ENCODE measurements at regions not wholly inside any gene's neighbourhood (a gene's known extent, or its start where the extent isn't known, plus 50 kb on each side); places are given as distances from the start of the nearest gene placed in this dataset.

DNA sequence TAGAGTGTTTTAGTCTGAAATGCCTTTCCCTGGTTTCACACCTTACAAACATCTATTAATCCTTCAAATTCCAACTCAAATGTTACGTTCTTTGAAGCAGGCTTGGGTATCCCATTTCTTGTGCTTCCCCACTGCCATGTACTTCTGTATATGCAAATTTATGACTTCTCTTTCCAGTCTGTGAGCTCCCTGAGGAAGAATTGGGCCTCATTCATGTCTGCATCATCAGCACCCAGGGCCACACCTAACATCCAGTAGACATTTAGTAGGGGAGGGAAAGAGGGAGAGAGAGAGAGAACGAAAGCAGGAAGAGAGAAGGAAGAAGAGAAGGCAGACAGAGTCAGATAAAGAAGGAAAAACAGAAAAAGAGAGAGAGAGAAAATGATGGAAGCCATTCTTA lies 53.3 kb upstream of the KY start:
- intact Hi-C loops (cut with micrococcal nuclease) = no loop called here
- H3K9me3 ChIP-seq (replicated peaks in 1 of 2; ENCODE audit: control insufficient read depth in 1 of 2, insufficient read depth in 1 of 2, low read length in 2 of 2) = no peaks in the 10 kb centered on the region
- no peaks in the 10 kb centered on the region for H3K4me1 ChIP-seq (ENCODE audit: control insufficient read depth in 1 of 2, insufficient read depth in 2 of 2, low read length in 2 of 2)
- no peaks in the 10 kb centered on the region for H3K79me2 ChIP-seq (ENCODE audit: insufficient read depth, low read length)
- H3K4me3 Mint-ChIP-seq = no peak overlapping the region
- H3K4me2 ChIP-seq (replicated peaks; ENCODE audit: extremely low read depth, low read length, poor library complexity, severe bottlenecking) = no peak overlapping the region
- H3K27me3 Mint-ChIP-seq (ENCODE audit: low read depth in 3 of 3) = peaks cover 0 to 4% (median 1%) of the 10 kb centered on the region in 3 donors
- no peaks in the 10 kb centered on the region for H3K27me3 ChIP-seq (ENCODE audit: control insufficient read depth in 2 of 2, insufficient read depth in 2 of 2, low read length in 2 of 2)
- H3K27ac ChIP-seq (ENCODE audit: low read depth in 1 of 2, low read length in 2 of 2) = no peak overlapping the region
- no peaks in the 10 kb centered on the region for H3K36me3 Mint-ChIP-seq
- no peaks in the 10 kb centered on the region for H3K36me3 ChIP-seq (replicated peaks in 1 of 2; ENCODE audit: control insufficient read depth in 1 of 2, insufficient read depth in 2 of 2, low read length in 2 of 2)
- no peak overlapping the region for H2AFZ ChIP-seq (ENCODE audit: insufficient read depth, low read depth, low read length, poor library complexity, severe bottlenecking)
- WGBS (ENCODE audit: insufficient coverage) = 100% methylated on average over 1 of the region's 2 CpGs
- DNase-seq = no peak
- TF ChIP-seq, protein P1, sequence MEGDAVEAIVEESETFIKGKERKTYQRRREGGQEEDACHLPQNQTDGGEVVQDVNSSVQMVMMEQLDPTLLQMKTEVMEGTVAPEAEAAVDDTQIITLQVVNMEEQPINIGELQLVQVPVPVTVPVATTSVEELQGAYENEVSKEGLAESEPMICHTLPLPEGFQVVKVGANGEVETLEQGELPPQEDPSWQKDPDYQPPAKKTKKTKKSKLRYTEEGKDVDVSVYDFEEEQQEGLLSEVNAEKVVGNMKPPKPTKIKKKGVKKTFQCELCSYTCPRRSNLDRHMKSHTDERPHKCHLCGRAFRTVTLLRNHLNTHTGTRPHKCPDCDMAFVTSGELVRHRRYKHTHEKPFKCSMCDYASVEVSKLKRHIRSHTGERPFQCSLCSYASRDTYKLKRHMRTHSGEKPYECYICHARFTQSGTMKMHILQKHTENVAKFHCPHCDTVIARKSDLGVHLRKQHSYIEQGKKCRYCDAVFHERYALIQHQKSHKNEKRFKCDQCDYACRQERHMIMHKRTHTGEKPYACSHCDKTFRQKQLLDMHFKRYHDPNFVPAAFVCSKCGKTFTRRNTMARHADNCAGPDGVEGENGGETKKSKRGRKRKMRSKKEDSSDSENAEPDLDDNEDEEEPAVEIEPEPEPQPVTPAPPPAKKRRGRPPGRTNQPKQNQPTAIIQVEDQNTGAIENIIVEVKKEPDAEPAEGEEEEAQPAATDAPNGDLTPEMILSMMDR (IDR thresholded peaks at IDR 0.05) = no peak
- peak overlapping the region in 1 of 7 donors; percentile 3 for H3K27ac Mint-ChIP-seq
- H3K9me3 Mint-ChIP-seq = peaks cover 0 to 3% (median 0%) of the 10 kb centered on the region in 7 donors
- no peak overlapping the region for H3K9ac ChIP-seq (ENCODE audit: insufficient read depth, low read length, poor library complexity, severe bottlenecking)
- no peaks in the 10 kb centered on the region for H4K20me1 ChIP-seq (ENCODE audit: insufficient read depth, low read length)
- H3K4me1 Mint-ChIP-seq = no peaks in the 10 kb centered on the region
- H3K4me3 ChIP-seq (replicated peaks in 1 of 3; ENCODE audit: low read depth in 2 of 3, low read length in 3 of 3) = no peak overlapping the region

DNA sequence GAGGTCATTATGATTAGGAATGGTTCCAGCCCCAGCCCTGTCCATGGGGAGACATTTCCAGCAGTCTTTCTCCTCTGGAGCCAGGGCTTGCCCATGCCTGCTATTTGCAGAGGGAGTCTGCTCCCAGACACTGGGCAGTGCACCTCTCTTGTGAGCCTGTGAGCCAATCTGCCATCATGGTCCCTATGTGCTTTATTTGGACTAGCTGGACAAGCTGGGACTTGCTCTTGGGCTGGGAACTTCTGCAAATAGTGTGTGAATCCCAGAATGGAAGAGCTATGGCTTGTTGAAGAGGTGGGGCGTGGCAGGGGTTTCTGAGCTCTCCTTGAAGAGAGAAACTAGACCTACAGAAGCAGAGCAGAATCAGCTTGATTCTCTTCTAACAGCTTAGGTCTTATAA lies 53.7 kb upstream of the KY start:
- H3K4me1 ChIP-seq (ENCODE audit: control insufficient read depth in 1 of 2, insufficient read depth in 2 of 2, low read length in 2 of 2) = no peaks in the 10 kb centered on the region
- no peak overlapping the region for H3K27ac Mint-ChIP-seq

More for the DNA sequence above, 53.7 kb upstream of the KY start:
- TF ChIP-seq, protein P1 (IDR thresholded peaks at IDR 0.05) = no peak
- Histone ChIP-seq H4K20me1 (ENCODE audit: insufficient read depth, low read length) (no peaks in the 10 kb centered on the region), H2AFZ (ENCODE audit: insufficient read depth, low read depth, low read length, poor library complexity, severe bottlenecking) (no peak overlapping the region), H3K9me3 (replicated peaks in 1 of 2; ENCODE audit: control insufficient read depth in 1 of 2, insufficient read depth in 1 of 2, low read length in 2 of 2) (no peaks in the 10 kb centered on the region), H3K27me3 (ENCODE audit: control insufficient read depth in 2 of 2, insufficient read depth in 2 of 2, low read length in 2 of 2) (no peaks in the 10 kb centered on the region), H3K9ac (ENCODE audit: insufficient read depth, low read length, poor library complexity, severe bottlenecking) (no peak overlapping the region), H3K79me2 (ENCODE audit: insufficient read depth, low read length) (no peaks in the 10 kb centered on the region), H3K27ac (ENCODE audit: low read depth in 1 of 2, low read length in 2 of 2) (no peak overlapping the region), H3K36me3 (replicated peaks in 1 of 2; ENCODE audit: control insufficient read depth in 1 of 2, insufficient read depth in 2 of 2, low read length in 2 of 2) (no peaks in the 10 kb centered on the region), H3K4me3 (replicated peaks in 1 of 3; ENCODE audit: low read depth in 2 of 3, low read length in 3 of 3) (no peak overlapping the region), H3K4me2 (replicated peaks; ENCODE audit: extremely low read depth, low read length, poor library complexity, severe bottlenecking) (no peak overlapping the region)
- Mint-ChIP-seq H3K36me3 (no peaks in the 10 kb centered on the region), H3K9me3 (peaks cover 0 to 3% (median 0%) of the 10 kb centered on the region in 7 donors), H3K27me3 (ENCODE audit: low read depth in 3 of 3) (peaks cover 0 to 4% (median 1%) of the 10 kb centered on the region in 3 donors), H3K4me3 (no peak overlapping the region), H3K4me1 (no peaks in the 10 kb centered on the region)
- WGBS (ENCODE audit: insufficient coverage) = no CpG with 5 or more reads among the region's 1 CpG
- intact Hi-C loops (cut with micrococcal nuclease) = no loop called here
- no peak for DNase-seq
